ENCODE measurements at regions not wholly inside any gene's neighbourhood (a gene's known extent, or its start where the extent isn't known, plus 50 kb on each side); places are given as distances from the start of the nearest gene placed in this dataset.

DNA sequence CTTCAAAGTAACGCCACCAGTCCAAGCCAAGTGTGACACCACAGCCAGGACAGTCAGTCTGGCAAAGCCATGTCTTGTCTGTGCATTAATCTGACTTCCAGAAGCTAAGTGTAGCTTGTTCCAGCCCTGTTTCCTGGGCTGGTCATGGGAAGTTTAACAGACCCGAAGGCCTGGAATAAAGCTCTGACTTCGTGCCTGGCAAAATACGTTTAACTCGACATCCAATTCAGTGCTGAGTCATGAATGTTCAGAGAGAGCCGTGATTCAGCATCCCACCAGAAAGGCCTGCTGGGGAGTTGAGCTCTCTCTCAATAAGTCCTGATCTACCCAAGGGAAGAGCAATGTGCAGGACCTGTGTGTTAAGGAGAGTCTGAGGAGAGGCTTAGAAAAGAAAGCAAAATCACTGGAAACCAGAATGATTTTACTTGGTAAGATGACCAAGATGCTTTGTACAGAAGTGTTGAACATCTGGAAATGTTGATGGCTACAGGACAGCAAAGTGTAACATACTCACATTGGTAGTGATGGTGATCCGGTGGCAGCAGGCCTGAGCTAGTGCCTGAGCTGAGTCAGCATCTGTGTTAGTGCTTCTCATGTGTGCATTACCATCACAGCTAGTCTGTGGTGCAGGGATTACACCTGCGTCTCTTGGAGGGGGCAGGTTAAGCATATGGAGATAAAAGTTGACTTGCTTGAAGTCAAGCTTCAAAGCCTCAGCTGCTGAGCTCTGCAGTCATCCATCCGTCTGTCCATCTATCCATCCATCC lies 743.7 kb upstream of the HS6ST1 start:
- no peak for DNase-seq

- no peak for DNase-seq
Observed at GRCh38 chr2:129067070-129067469, 748.4 kb upstream of the HS6ST1 start.

- no peak for DNase-seq
Observed at GRCh38 chr2:129067953-129068352, 749.3 kb upstream of the HS6ST1 start.

GRCh38 chr2:129068543-129068942 lies 749.9 kb upstream of the HS6ST1 start:
- DNase-seq, result no peak

- DNase-seq, result no peak
Observed at GRCh38 chr2:129069875-129070594, 751.4 kb upstream of the HS6ST1 start.

GRCh38 chr2:129070663-129071062 lies 752.0 kb upstream of the HS6ST1 start:
- DNase-seq, result no peak

- no peak for DNase-seq
Observed at GRCh38 chr2:129071531-129071930, 752.9 kb upstream of the HS6ST1 start.

DNA sequence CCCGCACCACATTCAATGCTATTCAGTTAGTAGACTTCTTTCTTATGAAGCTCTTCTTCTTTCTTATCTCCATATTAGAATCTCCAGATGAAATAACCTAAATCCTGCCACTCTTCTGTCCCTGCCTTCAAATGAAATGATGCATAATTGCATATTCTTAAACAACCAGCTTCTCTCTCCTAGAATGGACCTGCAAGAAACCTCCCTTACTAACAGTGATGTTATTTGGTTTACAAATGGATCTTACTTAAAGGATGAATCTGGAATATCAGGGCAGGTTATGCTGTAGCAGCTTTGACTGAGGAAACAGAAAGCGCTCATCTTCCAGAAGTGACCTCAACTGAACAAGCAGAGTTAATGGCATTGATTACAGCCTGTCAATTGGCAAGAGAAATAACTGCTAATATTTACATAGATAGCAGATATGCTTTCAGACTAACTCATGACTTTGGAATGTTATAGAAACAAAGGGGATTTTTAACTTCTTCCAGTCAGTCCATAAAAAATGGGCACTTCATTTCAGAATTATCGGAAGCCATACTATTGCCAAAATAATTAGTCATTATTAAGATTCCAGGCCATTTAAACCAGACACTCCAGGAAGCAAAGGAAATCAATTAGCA lies 755.7 kb upstream of the HS6ST1 start:
- DNase-seq, result no peak

DNA sequence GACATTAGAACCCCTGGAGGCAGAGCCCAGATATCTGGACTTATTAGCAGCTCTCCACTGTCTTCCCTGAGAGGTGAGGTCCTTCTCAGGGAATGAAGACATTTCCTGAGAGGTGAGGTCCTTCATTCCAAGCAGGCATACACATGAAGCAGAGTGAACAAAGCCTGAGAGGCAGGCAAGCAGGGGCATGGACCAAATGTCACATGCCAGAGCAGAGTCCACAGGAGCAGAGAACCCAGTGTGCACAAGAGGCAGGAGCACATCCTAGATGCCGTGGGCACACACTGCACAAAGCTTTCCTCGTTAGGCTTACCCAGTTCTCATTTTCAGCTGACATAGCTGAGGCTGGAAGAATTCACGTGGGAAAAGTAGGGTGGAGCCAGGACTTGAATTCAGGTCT lies 759.9 kb upstream of the HS6ST1 start:
- no peak for DNase-seq

DNA sequence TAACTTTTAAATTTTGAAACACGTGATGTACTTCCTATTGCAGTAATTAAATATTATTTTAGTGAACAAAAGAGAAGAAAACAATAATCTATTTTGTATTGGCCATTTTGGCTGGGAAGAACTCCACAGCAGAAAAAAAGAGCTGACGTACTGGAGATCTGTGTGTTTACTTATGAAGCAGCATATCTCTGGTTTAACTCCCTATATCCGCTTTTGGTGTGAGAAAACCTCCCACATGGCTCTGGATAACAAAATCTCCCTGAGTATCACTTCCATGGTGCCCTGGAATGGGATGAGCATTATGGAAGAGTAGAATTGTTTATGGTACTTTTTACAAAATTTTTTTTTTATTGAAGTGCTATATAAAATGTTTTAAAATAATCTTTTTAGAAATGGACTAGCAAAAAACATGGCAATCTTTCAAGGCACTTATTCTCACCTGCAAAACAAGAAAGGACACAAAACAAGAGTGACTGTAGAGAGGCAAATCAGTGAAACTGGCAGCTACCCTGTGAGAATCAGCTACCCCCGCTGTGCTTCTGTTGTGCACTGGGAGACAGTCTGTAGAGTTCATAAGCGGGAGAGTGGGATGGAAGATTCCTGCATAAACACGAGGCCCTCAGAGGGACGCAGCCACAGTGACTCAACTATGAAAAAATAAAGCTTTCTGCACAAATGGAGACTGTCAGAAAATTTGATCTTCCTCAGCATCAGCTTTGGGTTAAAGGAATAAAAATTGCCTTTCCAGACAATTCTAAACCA lies 762.2 kb upstream of the HS6ST1 start:
- DNase-seq, result no peak

GRCh38 chr2:129085386-129085785 lies 766.7 kb upstream of the HS6ST1 start:
- DNase-seq, result no peak

DNA sequence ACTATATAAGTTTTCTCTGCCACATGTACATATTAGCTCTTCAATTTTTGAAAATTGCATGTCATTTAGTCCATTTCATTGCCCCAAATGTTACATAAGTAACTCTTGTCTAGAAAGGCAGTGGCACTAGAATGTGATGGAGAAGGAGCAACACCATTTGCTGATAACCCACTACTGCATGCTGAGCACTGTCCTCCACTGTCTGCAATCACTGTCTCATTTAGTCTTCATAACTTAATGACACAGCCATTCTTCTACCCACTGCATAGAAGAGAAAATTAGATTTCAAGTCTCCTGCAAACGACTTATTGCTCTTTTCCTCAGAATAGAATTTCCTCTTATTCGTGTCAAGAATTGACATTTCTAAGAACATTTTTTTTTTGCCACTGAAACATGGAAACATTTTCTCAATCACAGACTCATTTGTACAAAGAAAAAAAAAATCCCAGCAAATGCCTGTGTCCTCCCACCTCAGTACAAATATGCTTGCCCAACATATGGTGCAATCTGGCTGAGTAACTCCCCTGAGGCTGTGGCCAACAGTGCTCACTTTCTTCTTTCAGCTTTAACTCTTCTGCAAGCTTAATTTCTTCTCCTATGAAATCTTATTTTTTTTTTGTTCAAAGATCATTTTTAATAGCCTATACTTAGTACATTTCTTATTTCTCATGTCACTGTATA lies 768.6 kb upstream of the HS6ST1 start:
- no peak for DNase-seq

DNA sequence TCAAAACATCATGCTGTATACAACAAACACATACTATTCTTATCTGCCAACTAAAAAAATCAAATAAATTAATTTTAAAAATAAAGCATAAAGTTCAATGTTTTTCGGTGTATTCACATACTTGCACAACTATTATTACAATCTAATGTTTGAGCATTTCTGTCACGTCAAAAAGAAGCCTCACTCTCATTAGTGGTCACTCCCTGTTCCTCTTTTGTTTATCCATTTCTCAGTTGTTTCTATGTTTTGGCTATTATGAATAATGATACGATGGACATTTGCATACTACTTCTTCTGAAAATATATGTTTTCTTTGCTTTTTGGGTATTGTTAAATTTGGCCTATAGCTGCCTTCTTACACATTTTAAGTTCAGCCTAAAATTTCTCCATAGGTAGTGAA lies 773.0 kb upstream of the HS6ST1 start:
- DNase-seq, result no peak

DNA sequence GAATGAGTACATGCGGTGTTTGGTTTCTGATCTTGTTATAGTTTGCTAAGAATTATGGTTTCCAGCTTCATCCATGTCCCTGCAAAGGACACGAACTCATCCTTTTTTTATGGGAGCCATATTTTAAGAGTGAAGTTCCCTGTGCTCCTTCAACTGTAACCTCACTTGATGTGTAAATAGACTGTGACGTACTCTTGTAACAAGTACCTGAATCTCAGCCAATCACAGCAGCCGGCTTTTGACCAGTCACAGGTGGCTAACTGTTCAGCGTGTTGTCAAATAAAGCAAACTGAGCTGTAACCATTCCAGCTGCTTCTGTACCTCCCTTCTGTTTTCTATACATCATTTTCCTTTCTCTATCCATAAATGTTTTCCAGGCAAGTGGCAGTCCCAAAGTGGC lies 774.3 kb upstream of the HS6ST1 start:
- DNase-seq, result no peak

DNA sequence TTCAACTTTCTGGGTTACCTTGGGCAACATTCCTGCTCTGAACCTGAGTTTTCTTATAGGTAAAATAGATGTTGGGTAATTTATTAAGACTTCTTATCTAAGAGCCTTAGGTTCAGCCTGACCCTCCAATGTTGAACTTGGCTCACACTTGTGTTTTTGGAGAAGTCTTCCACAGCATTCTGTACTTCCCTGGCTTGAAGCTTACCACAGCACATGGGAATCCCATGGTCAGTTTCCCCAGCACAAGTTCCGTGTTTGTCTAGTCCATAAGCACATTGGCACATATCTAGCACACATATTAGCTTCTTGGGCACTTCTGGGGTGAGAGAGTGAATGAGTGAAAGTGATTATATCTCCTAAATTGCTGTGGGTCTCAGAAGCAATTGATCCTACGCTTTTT lies 782.5 kb upstream of the HS6ST1 start:
- no peak for DNase-seq

- no peak for DNase-seq
Observed at GRCh38 chr2:129103936-129104878, 785.5 kb upstream of the HS6ST1 start.

- DNase-seq, result no peak
Observed at GRCh38 chr2:129112181-129112580, 793.5 kb upstream of the HS6ST1 start.

DNA sequence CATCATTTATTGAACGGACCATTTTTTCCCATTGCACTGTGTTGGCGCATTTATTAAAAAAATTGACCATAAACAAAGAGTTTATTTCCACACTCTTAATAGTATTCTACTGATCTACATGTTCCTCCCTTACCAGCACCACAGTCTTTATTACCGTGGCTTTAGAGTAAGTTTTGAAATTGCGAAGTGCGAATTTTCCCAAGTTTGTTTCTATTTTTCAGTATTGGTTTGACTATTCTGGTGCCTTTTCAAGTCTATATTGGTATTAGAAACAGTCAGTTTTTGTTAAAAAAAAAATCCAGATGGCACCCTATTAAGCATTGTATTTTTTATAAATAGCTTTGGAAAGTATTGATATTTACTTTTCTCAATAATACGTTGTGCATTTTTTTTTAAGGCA lies 795.1 kb upstream of the HS6ST1 start:
- DNase-seq, result no peak

DNA sequence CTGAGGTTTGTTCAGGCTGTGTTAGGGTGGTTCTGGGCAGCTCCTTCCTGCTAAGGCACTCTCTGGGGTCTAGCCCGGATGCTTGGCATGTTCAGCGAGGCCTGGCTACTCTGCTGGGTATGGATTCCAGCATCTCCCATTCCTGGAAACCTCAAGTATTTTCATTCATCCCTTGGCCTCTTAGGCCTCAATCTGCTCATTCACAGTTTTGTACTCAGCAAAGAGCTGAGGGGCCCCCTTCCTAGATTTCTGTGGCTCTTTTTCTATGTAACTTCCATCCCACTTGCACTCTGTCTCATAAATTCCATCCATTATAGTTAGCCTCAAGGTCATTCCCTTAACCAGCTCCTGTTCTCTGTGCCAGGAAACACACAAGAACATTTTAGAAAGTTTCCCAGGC lies 798.8 kb upstream of the HS6ST1 start:
- no peak for DNase-seq

DNA sequence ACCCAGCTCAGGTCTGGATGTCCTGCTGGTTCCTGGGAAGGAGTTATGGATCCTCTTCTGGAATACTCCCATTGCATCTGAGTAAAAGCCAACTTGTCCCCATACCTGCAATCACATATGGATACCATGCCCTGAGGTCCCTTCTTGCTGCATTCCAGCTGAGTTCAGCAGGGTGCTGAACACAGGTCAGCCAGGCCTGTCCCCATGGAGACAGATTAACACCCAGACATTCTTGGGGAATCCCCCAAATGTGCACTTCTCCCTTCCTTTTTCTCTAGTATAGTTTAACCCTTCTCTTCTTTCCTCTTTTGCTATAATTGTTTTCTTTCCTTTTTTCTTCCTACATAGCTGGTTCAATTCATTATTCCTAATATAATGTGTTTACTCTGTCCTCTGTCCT lies 799.6 kb upstream of the HS6ST1 start:
- DNase-seq, result no peak

DNA sequence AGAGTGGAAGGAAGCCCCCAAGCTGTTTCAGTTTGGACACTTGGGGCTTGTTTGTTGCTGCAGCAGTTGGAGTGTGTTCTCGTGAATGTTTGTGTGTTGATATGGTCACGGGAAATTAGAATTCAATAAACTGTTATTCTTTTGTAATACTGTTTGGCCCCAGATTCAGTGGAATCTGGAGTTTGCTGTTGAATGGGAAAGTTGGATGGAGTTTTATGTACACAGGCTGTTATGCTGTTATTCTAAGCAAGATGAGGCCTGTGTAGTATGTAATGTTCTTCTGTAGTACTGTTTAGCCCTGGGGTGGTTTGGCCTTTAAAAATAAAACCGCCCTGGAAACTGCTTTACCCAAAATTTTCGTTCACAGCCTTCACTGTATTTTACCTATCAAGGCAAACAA lies 810.4 kb upstream of the HS6ST1 start:
- no peak for DNase-seq

Measured in CD4-positive, alpha-beta T cell treated with Interleukin-4 for 1 hour (primary cell).